Left ventricle myocardium inferior (tissue), 1 donor: ENCODE measurements at regions not wholly inside any gene's neighbourhood (a gene's known extent, or its start where the extent isn't known, plus 50 kb on each side); places are given as distances from the start of the nearest gene placed in this dataset.

Experiments used
- DNase-seq: peaks from one replicate; pipeline ENCODE4 v3.0.0-alpha.2; 2020
- H3K27ac ChIP-seq: fragments of 200-600 bp; replicated peaks from 2 replicates; pipeline ENCODE4 v1.8.0; 2021
- H3K27me3 ChIP-seq: fragments of 200-600 bp; 2 replicates; pipeline ENCODE4 v1.8.0; 2021; ENCODE audit warnings: low read depth
- H3K36me3 ChIP-seq: fragments of 200-600 bp; 2 replicates; pipeline ENCODE4 v1.8.0; 2021
- H3K4me1 ChIP-seq: fragments of 200-600 bp; 2 replicates; pipeline ENCODE4 v1.8.0; 2021
- H3K4me3 ChIP-seq: fragments of 200-600 bp; 2 replicates; pipeline ENCODE4 v1.8.0; 2021; ENCODE audit warnings: mild to moderate bottlenecking, moderate library complexity
- H3K9me3 ChIP-seq: fragments of 200-600 bp; replicated peaks from 2 replicates; pipeline ENCODE4 v1.8.0; 2021
- CTCF ChIP-seq: fragments of 200-600 bp; IDR thresholded peaks from 2 replicates; pipeline ENCODE4 v1.8.0; 2021; ENCODE audit warnings: antibody characterized with exemption, mild to moderate bottlenecking, borderline replicate concordance
- intact Hi-C: fragments of 100-400 bp; cut with micrococcal nuclease; formaldehyde crosslinking; loops from one replicate; pipeline ENCODE4 v1.11.0; 2022
- donor health status: DM: no; HTN: yes; CAD: no; lungs with severe emphysema.

GRCh38 chr6:90780778-90781177 lies 193.9 kb upstream of the MAP3K7 start:
- Histone ChIP-seq H3K27ac (no peak overlapping the region), H3K36me3 (no peaks in the 10 kb centered on the region), H3K4me1 (no peaks in the 10 kb centered on the region), H3K9me3 (no peaks in the 10 kb centered on the region), H3K27me3 (no peaks in the 10 kb centered on the region), H3K4me3 (no peak overlapping the region)
- DNase-seq = no peak
- TF ChIP-seq CTCF = no peak
- intact Hi-C loops = no loop called here

GRCh38 chr6:90780141-90780540 lies 193.3 kb upstream of the MAP3K7 start:
- Histone ChIP-seq H3K9me3 (no peaks in the 10 kb centered on the region), H3K4me1 (no peaks in the 10 kb centered on the region), H3K27me3 (no peaks in the 10 kb centered on the region), H3K27ac (no peak overlapping the region), H3K36me3 (no peaks in the 10 kb centered on the region), H3K4me3 (no peak overlapping the region)
- intact Hi-C loops = no loop called here
- DNase-seq = no peak
- no peak for TF ChIP-seq CTCF

GRCh38 chr6:90778417-90779203 lies 191.7 kb upstream of the MAP3K7 start:
- Histone ChIP-seq H3K9me3 (no peaks in the 10 kb centered on the region), H3K27me3 (no peaks in the 10 kb centered on the region), H3K27ac (no peak overlapping the region), H3K4me3 (no peak overlapping the region), H3K36me3 (no peaks in the 10 kb centered on the region), H3K4me1 (no peaks in the 10 kb centered on the region)
- no peak for DNase-seq
- intact Hi-C loops = no loop called here
- no peak for TF ChIP-seq CTCF

GRCh38 chr6:90770778-90771177 lies 183.9 kb upstream of the MAP3K7 start:
- Histone ChIP-seq H3K4me1 (no peaks in the 10 kb centered on the region), H3K27ac (no peak overlapping the region), H3K9me3 (no peaks in the 10 kb centered on the region), H3K4me3 (no peak overlapping the region), H3K27me3 (no peaks in the 10 kb centered on the region), H3K36me3 (no peaks in the 10 kb centered on the region)
- intact Hi-C loops = no loop called here
- DNase-seq = no peak
- TF ChIP-seq CTCF = no peak

GRCh38 chr6:90765895-90766294 lies 179.0 kb upstream of the MAP3K7 start:
- no peak for DNase-seq
- TF ChIP-seq CTCF = no peak
- Histone ChIP-seq H3K36me3 (no peaks in the 10 kb centered on the region), H3K4me1 (no peaks in the 10 kb centered on the region), H3K4me3 (no peak overlapping the region), H3K27ac (no peak overlapping the region), H3K9me3 (no peaks in the 10 kb centered on the region), H3K27me3 (no peaks in the 10 kb centered on the region)
- intact Hi-C loops = no loop called here
